KG1 (cell line): ENCODE measurements at regions not wholly inside any gene's neighbourhood (a gene's known extent, or its start where the extent isn't known, plus 50 kb on each side); places are given as distances from the start of the nearest gene placed in this dataset.

ENCODE experiments used
- DNase-seq: peaks from one replicate; lab custom pipeline; 2025; lab: John Stamatoyannopoulos, UW

GRCh38 chr3:59446775-59447465, 397.1 kb upstream of the CFAP20DC start:
- no peak for DNase-seq

GRCh38 chr3:59444676-59445075, 394.9 kb upstream of the CFAP20DC start:
- no peak for DNase-seq

- DNase-seq: no peak
Observed at GRCh38 chr3:59444294-59444671, 394.5 kb upstream of the CFAP20DC start.

- no peak for DNase-seq
Observed at GRCh38 chr3:59443618-59444293, 393.9 kb upstream of the CFAP20DC start.

- DNase-seq: no peak
Observed at GRCh38 chr3:59442046-59442445, 392.2 kb upstream of the CFAP20DC start.

- no peak for DNase-seq
Observed at GRCh38 chr3:59440285-59441028, 390.6 kb upstream of the CFAP20DC start.

- DNase-seq: no peak
Observed at GRCh38 chr3:59438492-59438891, 388.7 kb upstream of the CFAP20DC start.

GRCh38 chr3:59436164-59436958, 386.5 kb upstream of the CFAP20DC start:
- no peak for DNase-seq

GRCh38 chr3:59433546-59433945, 383.7 kb upstream of the CFAP20DC start:
- no peak for DNase-seq

- no peak for DNase-seq
Observed at GRCh38 chr3:59432665-59433064, 382.8 kb upstream of the CFAP20DC start.

- no peak for DNase-seq
Observed at GRCh38 chr3:59430341-59430740, 380.5 kb upstream of the CFAP20DC start.

GRCh38 chr3:59429198-59429597, 379.4 kb upstream of the CFAP20DC start:
- DNase-seq: no peak

GRCh38 chr3:59426821-59427565, 377.2 kb upstream of the CFAP20DC start:
- DNase-seq: no peak

- no peak for DNase-seq
Observed at GRCh38 chr3:59425942-59426341, 376.1 kb upstream of the CFAP20DC start.

- no peak for DNase-seq
Observed at GRCh38 chr3:59425371-59425770, 375.5 kb upstream of the CFAP20DC start.

GRCh38 chr3:59424268-59425010, 374.6 kb upstream of the CFAP20DC start:
- no peak for DNase-seq

- no peak for DNase-seq
Observed at GRCh38 chr3:59423707-59424106, 373.9 kb upstream of the CFAP20DC start.

GRCh38 chr3:59422312-59422711, 372.5 kb upstream of the CFAP20DC start:
- DNase-seq: no peak

GRCh38 chr3:59418836-59419235, 369.0 kb upstream of the CFAP20DC start:
- DNase-seq: no peak

- DNase-seq: no peak
Observed at GRCh38 chr3:59412516-59412915, 362.7 kb upstream of the CFAP20DC start.

- no peak for DNase-seq
Observed at GRCh38 chr3:59411694-59412093, 361.9 kb upstream of the CFAP20DC start.
